ENCODE measurements at regions not wholly inside any gene's neighbourhood (a gene's known extent, or its start where the extent isn't known, plus 50 kb on each side); places are given as distances from the start of the nearest gene placed in this dataset.
"Not testable (repeated sequence)": the region's sequence is repeated elsewhere in the genome, so short reads cannot be mapped to it uniquely, and the experiment has no call there.

GRCh38 chr13:86357106-86357505 is 557.9 kb upstream of the SLITRK6 start:
- Histone ChIP-seq H3K9ac (ENCODE audit: insufficient read depth, low read depth, low read length) (no peak overlapping the region), H4K20me1 (ENCODE audit: insufficient read depth, low read length) (no peaks in the 10 kb centered on the region), H2AFZ (ENCODE audit: low read length) (no peak overlapping the region), H3K4me2 (ENCODE audit: low read depth, low read length) (no peak overlapping the region), H3K36me3 (replicated peaks in 1 of 2; ENCODE audit: control insufficient read depth in 1 of 2, insufficient read depth in 2 of 2, low read length in 2 of 2) (no peaks in the 10 kb centered on the region), H3K9me3 (ENCODE audit: low read length) (no peaks in the 10 kb centered on the region), H3K4me3 (replicated peaks in 1 of 3; ENCODE audit: insufficient read depth in 1 of 3, low read depth in 2 of 3, low read length in 3 of 3) (no peak overlapping the region), H3K79me2 (ENCODE audit: insufficient read depth, low read length) (no peaks in the 10 kb centered on the region), H3K4me1 (ENCODE audit: insufficient read depth, low read length) (no peaks in the 10 kb centered on the region), H3K27ac (ENCODE audit: extremely low read length, insufficient read depth, low read length) (no peak overlapping the region), H3K27me3 (ENCODE audit: control insufficient read depth in 1 of 2, insufficient read depth in 2 of 2, low read length in 2 of 2) (no peaks in the 10 kb centered on the region)
- in situ Hi-C loops (cut with HindIII; ENCODE audit: extremely low pct_ligation_motif_present, low pct_unique_long_range_greater_than_20kb): no loop called here
- no TSS peak for BruUV-seq (replicated peaks)
- ATAC-seq (no peak), FAIRE-seq (no peak), DNase-seq (ENCODE audit: low spot score) (no peak)
- intact Hi-C loops (cut with micrococcal nuclease; ENCODE audit: unreplicated experiment): no loop called here
- no peak for TF ChIP-seq FUBP1 (CRISPR knock-in tag; IDR thresholded peaks at IDR 0.05; ENCODE audit: borderline replicate concordance)
- no peak for TF ChIP-seq TGIF2 (CRISPR knock-in tag; IDR thresholded peaks at IDR 0.05)
- TF ChIP-seq SP4 (CRISPR knock-in tag; IDR thresholded peaks at IDR 0.05): no peak
- TF ChIP-seq SMAD3 (CRISPR knock-in tag; IDR thresholded peaks at IDR 0.05): no peak
- no peak for TF ChIP-seq ZBTB3 (CRISPR knock-in tag; IDR thresholded peaks at IDR 0.05; ENCODE audit: borderline replicate concordance, low read depth)
- TF ChIP-seq ZNF337 (CRISPR knock-in tag; IDR thresholded peaks at IDR 0.05; ENCODE audit: borderline replicate concordance, low read depth): no peak
- no peak for TF ChIP-seq KDM6A (CRISPR knock-in tag; IDR thresholded peaks at IDR 0.05; ENCODE audit: low read depth)
- ChIA-PET CTCF (ENCODE audit: low intra/inter-chr PET ratio, low total read pairs) (no interaction called here), POLR2A (no interaction called here)
- WGBS (ENCODE audit: low lambda C conversion rate): 0% methylated on average over 1 of the region's 1 CpG

DNA sequence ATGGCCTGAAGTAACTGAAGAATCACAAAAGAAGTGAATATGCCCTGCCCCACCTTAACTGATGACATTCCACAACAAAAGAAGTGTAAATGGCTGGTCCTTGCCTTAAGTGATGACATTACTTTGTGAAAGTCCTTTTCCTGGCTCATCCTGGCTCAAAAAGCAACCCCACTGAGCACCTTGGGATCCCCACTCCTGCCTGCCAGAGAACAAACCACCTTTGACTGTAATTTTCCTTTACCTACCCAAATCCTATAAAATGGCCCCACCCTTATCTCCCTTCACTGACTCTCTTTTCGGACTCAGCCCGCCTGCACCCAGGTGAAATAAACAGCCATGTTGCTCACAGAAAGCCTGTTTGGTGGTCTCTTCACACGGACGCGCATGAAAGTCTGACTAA is 564.5 kb upstream of the SLITRK6 start:
- H3K4me3 ChIP-seq (replicated peaks in 1 of 3; ENCODE audit: insufficient read depth in 1 of 3, low read depth in 2 of 3, low read length in 3 of 3); CTCF ChIA-PET (ENCODE audit: low intra/inter-chr PET ratio, low total read pairs); DNase-seq (ENCODE audit: low spot score); H3K79me2 ChIP-seq (ENCODE audit: insufficient read depth, low read length); in situ Hi-C loops (cut with HindIII; ENCODE audit: extremely low pct_ligation_motif_present, low pct_unique_long_range_greater_than_20kb); H4K20me1 ChIP-seq (ENCODE audit: insufficient read depth, low read length); ATAC-seq; H2AFZ ChIP-seq (ENCODE audit: low read length); intact Hi-C loops (cut with micrococcal nuclease; ENCODE audit: unreplicated experiment); H3K36me3 ChIP-seq (replicated peaks in 1 of 2; ENCODE audit: control insufficient read depth in 1 of 2, insufficient read depth in 2 of 2, low read length in 2 of 2); H3K27me3 ChIP-seq (ENCODE audit: control insufficient read depth in 1 of 2, insufficient read depth in 2 of 2, low read length in 2 of 2); H3K9ac ChIP-seq (ENCODE audit: insufficient read depth, low read depth, low read length); H3K4me1 ChIP-seq (ENCODE audit: insufficient read depth, low read length); FAIRE-seq; BruUV-seq (replicated peaks); H3K4me2 ChIP-seq (ENCODE audit: low read depth, low read length); H3K27ac ChIP-seq (ENCODE audit: extremely low read length, insufficient read depth, low read length); H3K9me3 ChIP-seq (ENCODE audit: low read length); POLR2A ChIA-PET: not testable (repeated sequence)
- 45% methylated on average over 5 of the region's 5 CpGs for WGBS (ENCODE audit: low lambda C conversion rate)

All from HepG2 (cell line).